OCI-LY3 (cell line): ENCODE measurements at regions not wholly inside any gene's neighbourhood (a gene's known extent, or its start where the extent isn't known, plus 50 kb on each side); places are given as distances from the start of the nearest gene placed in this dataset.

ENCODE experiments used
- CTCF ChIP-seq: fragments of 200-600, 300-600 bp; sonication (generic); IDR thresholded peaks from 2 replicates; pipeline ENCODE4 v1.5.1; 2014; ENCODE audit warnings: antibody characterized with exemption, low read length, low read depth
- EZH2phosphoT487 ChIP-seq: fragments of 200-600 bp; shearing (Covaris generic); IDR thresholded peaks from 2 replicates; pipeline ENCODE4 v1.6.1; 2018; ENCODE audit warnings: antibody characterized with exemption, mixed run types, low read depth

GRCh38 chr6:18327626-18328025 is 59.5 kb upstream of the RNF144B start:
- TF ChIP-seq CTCF (no peak), EZH2phosphoT487 (no peak)
